Panc1 (cell line): ENCODE measurements at regions not wholly inside any gene's neighbourhood (a gene's known extent, or its start where the extent isn't known, plus 50 kb on each side); places are given as distances from the start of the nearest gene placed in this dataset.

Experiments
- ATAC-seq: fragments of 200-7000 bp; cut with Tn5 transposase; 2 replicates; pipeline ENCODE4 v1.9.1; 2020; ENCODE audit warnings: mild to moderate bottlenecking, moderate library complexity
- BruUV-seq: library from RNA; stranded (reverse); fragments of 400-500 nt; replicated peaks from 2 replicates; lab custom pipeline; 2021; lab: Mats Ljungman, UMichigan
- CTCF ChIA-PET: fragments of 300-600 bp; sonication (Branson Sonifier 250); formaldehyde crosslinking; loops from one replicate; lab custom pipeline; 2022; ENCODE audit warnings: antibody characterized with exemption; lab: Charles Lee
- POLR2A ChIA-PET: fragments of 300-600 bp; sonication (Branson Sonifier 250); formaldehyde crosslinking; loops from one replicate; lab custom pipeline; 2022; ENCODE audit warnings: antibody characterized with exemption; lab: Charles Lee
- DNase-seq: peaks from one replicate; pipeline ENCODE4 v3.0.0-alpha.2; 2010; ENCODE audit warnings: low read depth, low spot score
- H3K27ac ChIP-seq: 2 replicates; pipeline ENCODE4 v1.5.1; 2011; ENCODE audit warnings: mild to moderate bottlenecking, low read length, inconsistent platforms
- H3K27me3 ChIP-seq: fragments of 200-500 bp; sonication (Bioruptor generic); 2 replicates; pipeline ENCODE4 v1.6.0; 2014; ENCODE audit warnings: low read length, inconsistent platforms; ENCODE audit not compliant: control insufficient read depth, insufficient read depth
- H3K36me3 ChIP-seq: fragments of 200-500 bp; sonication (Bioruptor generic); 2 replicates; pipeline ENCODE4 v1.5.1; 2014; ENCODE audit warnings: inconsistent platforms, mild to moderate bottlenecking, low read length, moderate library complexity; ENCODE audit not compliant: control insufficient read depth, insufficient read depth
- H3K4me1 ChIP-seq: 2 replicates; pipeline ENCODE4 v1.5.1; 2011; ENCODE audit warnings: inconsistent platforms, mild to moderate bottlenecking, low read length, moderate library complexity; ENCODE audit not compliant: control insufficient read depth, insufficient read depth
- H3K4me3 ChIP-seq, 2 experiments: 2 replicates each; pipeline ENCODE4 v1.5.1; 2011 to 2012; ENCODE audit warnings: low read depth in 2 of 2, low read length in 2 of 2, mild to moderate bottlenecking in 2 of 2, inconsistent platforms in 1 of 2, moderate library complexity in 1 of 2
- H3K9me3 ChIP-seq: fragments of 200-500 bp; sonication (Bioruptor generic); 2 replicates; pipeline ENCODE4 v1.5.1; 2014; ENCODE audit warnings: low read depth, mild to moderate bottlenecking, inconsistent platforms, low read length, moderate library complexity; ENCODE audit not compliant: control insufficient read depth, insufficient read depth
- POLR2AphosphoS5 ChIP-seq: IDR thresholded peaks from 2 replicates; pipeline ENCODE4 v1.6.1; 2012; ENCODE audit warnings: mild to moderate bottlenecking, low read depth, low read length, moderate library complexity
- SIN3A ChIP-seq: IDR thresholded peaks from 2 replicates; pipeline ENCODE4 v1.6.1; 2012; ENCODE audit warnings: low read depth, mild to moderate bottlenecking, low read length, moderate library complexity, borderline replicate concordance; ENCODE audit not compliant: insufficient read depth
- TCF7L2 ChIP-seq: IDR thresholded peaks from 2 replicates; pipeline ENCODE4 v1.6.1; 2011; ENCODE audit warnings: mild to moderate bottlenecking, low read depth, low read length, inconsistent platforms
- in situ Hi-C: cut with HindIII; loops from 2 replicates; pipeline ENCODE4 v1.10.0; 2016; ENCODE audit warnings: low sequenced_read_pairs, low pct_unique_long_range_greater_than_20kb
- intact Hi-C: fragments of 100-400 bp; cut with micrococcal nuclease; formaldehyde crosslinking; loops from one replicate; pipeline ENCODE4 v1.10.0; 2022; ENCODE audit not compliant: unreplicated experiment
- TF ChIP-seq, protein P1 (sequence below), 2 experiments: IDR thresholded peaks; 2 replicates each; pipeline ENCODE4 v1.6.1; 2011 to 2012; ENCODE audit warnings: low read depth in 2 of 2, control low read depth in 1 of 2, low read length in 1 of 2, mild to moderate bottlenecking in 1 of 2, moderate library complexity in 1 of 2; ENCODE audit not compliant: insufficient read depth in 1 of 2
- TF ChIP-seq, protein P2 (sequence below): fragments of 450-650 bp; IDR thresholded peaks from 2 replicates; pipeline ENCODE4 v1.5.1; 2017; ENCODE audit warnings: mild to moderate bottlenecking

DNA sequence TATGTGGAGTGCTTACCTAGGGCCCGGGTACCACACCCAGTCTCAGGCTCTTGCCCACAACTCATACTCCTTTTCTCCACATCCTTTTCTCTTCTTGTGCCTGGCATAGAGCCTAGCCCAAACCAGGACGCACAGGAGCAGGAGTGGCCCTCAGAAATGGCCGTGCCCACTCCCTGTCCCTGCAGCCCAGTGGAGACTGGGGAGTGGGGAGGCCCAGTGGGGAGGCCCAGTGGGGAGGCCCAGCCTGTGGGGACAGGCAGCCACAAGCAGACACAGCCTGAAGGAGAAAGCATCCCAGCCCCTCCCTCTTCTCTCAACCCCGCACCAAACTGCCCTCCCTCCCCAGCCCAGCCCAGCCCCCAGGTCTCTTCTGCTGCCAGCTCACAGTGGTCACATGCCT is 196.8 kb downstream of the KIF26A start:
- ATAC-seq = no peak

DNA sequence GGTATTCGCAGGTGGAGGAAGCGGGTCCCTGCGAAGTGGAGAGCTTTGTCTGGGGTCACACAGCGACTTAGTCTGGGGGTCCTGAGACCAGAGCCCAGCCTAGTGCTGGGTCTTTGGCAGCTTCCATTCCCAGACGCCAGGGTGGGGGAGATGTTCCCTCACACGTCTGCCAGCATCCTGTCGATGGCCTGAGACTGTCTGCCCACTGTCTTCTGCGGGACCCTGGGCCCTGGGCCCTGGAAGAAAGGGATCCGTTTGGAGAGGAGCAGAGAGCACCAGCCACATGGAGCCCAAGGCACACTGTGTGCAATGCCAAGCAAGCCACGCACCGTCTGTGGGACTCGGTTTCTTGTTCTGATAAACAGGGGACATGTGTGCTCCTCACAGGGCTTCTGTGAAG is 197.2 kb downstream of the KIF26A start:
- ATAC-seq = no peak
- Histone ChIP-seq H3K27ac (no peak overlapping the region), H3K9me3 (no peaks in the 10 kb centered on the region), H3K4me3 (no peak overlapping the region), H3K36me3 (no peaks in the 10 kb centered on the region), H3K27me3 (no peaks in the 10 kb centered on the region; the same call in 1 of the 2 replicates), H3K4me1 (no peaks in the 10 kb centered on the region)
- POLR2A ChIA-PET = no interaction called here
- no TSS peak for BruUV-seq
- CTCF ChIA-PET = no interaction called here
- in situ Hi-C loops (no loop called here), intact Hi-C loops (loop anchor here (10.0 kb wide), 1 partner anchor 501 kb away; no protein-coding TSS in a partner anchor)
- DNase-seq = no peak
- TF ChIP-seq, protein P1, sequence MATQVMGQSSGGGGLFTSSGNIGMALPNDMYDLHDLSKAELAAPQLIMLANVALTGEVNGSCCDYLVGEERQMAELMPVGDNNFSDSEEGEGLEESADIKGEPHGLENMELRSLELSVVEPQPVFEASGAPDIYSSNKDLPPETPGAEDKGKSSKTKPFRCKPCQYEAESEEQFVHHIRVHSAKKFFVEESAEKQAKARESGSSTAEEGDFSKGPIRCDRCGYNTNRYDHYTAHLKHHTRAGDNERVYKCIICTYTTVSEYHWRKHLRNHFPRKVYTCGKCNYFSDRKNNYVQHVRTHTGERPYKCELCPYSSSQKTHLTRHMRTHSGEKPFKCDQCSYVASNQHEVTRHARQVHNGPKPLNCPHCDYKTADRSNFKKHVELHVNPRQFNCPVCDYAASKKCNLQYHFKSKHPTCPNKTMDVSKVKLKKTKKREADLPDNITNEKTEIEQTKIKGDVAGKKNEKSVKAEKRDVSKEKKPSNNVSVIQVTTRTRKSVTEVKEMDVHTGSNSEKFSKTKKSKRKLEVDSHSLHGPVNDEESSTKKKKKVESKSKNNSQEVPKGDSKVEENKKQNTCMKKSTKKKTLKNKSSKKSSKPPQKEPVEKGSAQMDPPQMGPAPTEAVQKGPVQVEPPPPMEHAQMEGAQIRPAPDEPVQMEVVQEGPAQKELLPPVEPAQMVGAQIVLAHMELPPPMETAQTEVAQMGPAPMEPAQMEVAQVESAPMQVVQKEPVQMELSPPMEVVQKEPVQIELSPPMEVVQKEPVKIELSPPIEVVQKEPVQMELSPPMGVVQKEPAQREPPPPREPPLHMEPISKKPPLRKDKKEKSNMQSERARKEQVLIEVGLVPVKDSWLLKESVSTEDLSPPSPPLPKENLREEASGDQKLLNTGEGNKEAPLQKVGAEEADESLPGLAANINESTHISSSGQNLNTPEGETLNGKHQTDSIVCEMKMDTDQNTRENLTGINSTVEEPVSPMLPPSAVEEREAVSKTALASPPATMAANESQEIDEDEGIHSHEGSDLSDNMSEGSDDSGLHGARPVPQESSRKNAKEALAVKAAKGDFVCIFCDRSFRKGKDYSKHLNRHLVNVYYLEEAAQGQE (IDR thresholded peaks at IDR 0.05; ENCODE audit: insufficient read depth in 1 of 2, low read depth in 2 of 2, low read length in 1 of 2) = no peak
- TF ChIP-seq SIN3A = no peak

More for the DNA sequence above, 196.8 kb downstream of the KIF26A start:
- DNase-seq = no peak
- Histone ChIP-seq H3K36me3 (no peaks in the 10 kb centered on the region), H3K4me3 (no peak overlapping the region), H3K27me3 (no peaks in the 10 kb centered on the region; the same call in 1 of the 2 replicates), H3K4me1 (no peaks in the 10 kb centered on the region), H3K27ac (no peak overlapping the region), H3K9me3 (0 out of 2 replicates have a peak, but pooled peaks cover under 1% of the 10 kb centered on the region)
- intact Hi-C loops (loop anchor here (10.0 kb wide), 1 partner anchor 500 kb away; no protein-coding TSS in a partner anchor), in situ Hi-C loops (no loop called here)
- ChIA-PET CTCF (no interaction called here), POLR2A (no interaction called here)
- BruUV-seq = no TSS peak
- TF ChIP-seq TCF7L2 = no peak
- TF ChIP-seq, protein P1 (IDR thresholded peaks at IDR 0.05; ENCODE audit: insufficient read depth in 1 of 2, low read depth in 2 of 2, low read length in 1 of 2) = no peak
- no peak for TF ChIP-seq POLR2AphosphoS5
- TF ChIP-seq SIN3A = no peak
- TF ChIP-seq, protein P2, sequence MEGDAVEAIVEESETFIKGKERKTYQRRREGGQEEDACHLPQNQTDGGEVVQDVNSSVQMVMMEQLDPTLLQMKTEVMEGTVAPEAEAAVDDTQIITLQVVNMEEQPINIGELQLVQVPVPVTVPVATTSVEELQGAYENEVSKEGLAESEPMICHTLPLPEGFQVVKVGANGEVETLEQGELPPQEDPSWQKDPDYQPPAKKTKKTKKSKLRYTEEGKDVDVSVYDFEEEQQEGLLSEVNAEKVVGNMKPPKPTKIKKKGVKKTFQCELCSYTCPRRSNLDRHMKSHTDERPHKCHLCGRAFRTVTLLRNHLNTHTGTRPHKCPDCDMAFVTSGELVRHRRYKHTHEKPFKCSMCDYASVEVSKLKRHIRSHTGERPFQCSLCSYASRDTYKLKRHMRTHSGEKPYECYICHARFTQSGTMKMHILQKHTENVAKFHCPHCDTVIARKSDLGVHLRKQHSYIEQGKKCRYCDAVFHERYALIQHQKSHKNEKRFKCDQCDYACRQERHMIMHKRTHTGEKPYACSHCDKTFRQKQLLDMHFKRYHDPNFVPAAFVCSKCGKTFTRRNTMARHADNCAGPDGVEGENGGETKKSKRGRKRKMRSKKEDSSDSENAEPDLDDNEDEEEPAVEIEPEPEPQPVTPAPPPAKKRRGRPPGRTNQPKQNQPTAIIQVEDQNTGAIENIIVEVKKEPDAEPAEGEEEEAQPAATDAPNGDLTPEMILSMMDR = no peak
